NCI-H128 (cell line): ENCODE measurements at regions not wholly inside any gene's neighbourhood (a gene's known extent, or its start where the extent isn't known, plus 50 kb on each side); places are given as distances from the start of the nearest gene placed in this dataset.
"Not testable (repeated sequence)": the region's sequence is repeated elsewhere in the genome, so short reads cannot be mapped to it uniquely, and the experiment has no call there.

Source experiments
- DNase-seq: peaks from one replicate; lab custom pipeline; 2025; ENCODE audit not compliant: unreplicated experiment; lab: John Stamatoyannopoulos, UW

- DNase-seq: no peak
These were observed 661.7 kb upstream of the CITED2 start for GRCh38 chr6:140036196-140036595.

- DNase-seq: no peak
These were observed 657.7 kb upstream of the CITED2 start for GRCh38 chr6:140032189-140032588.

GRCh38 chr6:140029551-140029950 lies 655.1 kb upstream of the CITED2 start:
- no peak for DNase-seq

- no peak for DNase-seq
These were observed 652.8 kb upstream of the CITED2 start for GRCh38 chr6:140027219-140027618.

GRCh38 chr6:140026546-140026945 lies 652.1 kb upstream of the CITED2 start:
- no peak for DNase-seq

- no peak for DNase-seq
These were observed 650.7 kb upstream of the CITED2 start for GRCh38 chr6:140025171-140025570.

GRCh38 chr6:140020207-140020791 lies 645.9 kb upstream of the CITED2 start:
- DNase-seq: no peak

- DNase-seq: no peak
These were observed 644.1 kb upstream of the CITED2 start for GRCh38 chr6:140018588-140018987.

- no peak for DNase-seq
These were observed 643.0 kb upstream of the CITED2 start for GRCh38 chr6:140017470-140017869.

GRCh38 chr6:140012150-140012549 lies 637.7 kb upstream of the CITED2 start:
- no peak for DNase-seq

- DNase-seq: no peak
These were observed 637.1 kb upstream of the CITED2 start for GRCh38 chr6:140011537-140011936.

GRCh38 chr6:140009286-140009685 lies 634.8 kb upstream of the CITED2 start:
- no peak for DNase-seq

- no peak for DNase-seq
These were observed 633.1 kb upstream of the CITED2 start for GRCh38 chr6:140007525-140007924.

GRCh38 chr6:140003217-140003616 lies 628.8 kb upstream of the CITED2 start:
- DNase-seq: no peak

GRCh38 chr6:140002396-140003022 lies 628.1 kb upstream of the CITED2 start:
- DNase-seq: no peak

- no peak for DNase-seq
These were observed 627.4 kb upstream of the CITED2 start for GRCh38 chr6:140001821-140002341.

GRCh38 chr6:140001005-140001404 lies 626.6 kb upstream of the CITED2 start:
- DNase-seq: no peak

GRCh38 chr6:139999661-140000060 lies 625.2 kb upstream of the CITED2 start:
- not testable (repeated sequence) for DNase-seq

- DNase-seq: not testable (repeated sequence)
These were observed 624.0 kb upstream of the CITED2 start for GRCh38 chr6:139998478-139998877.

- DNase-seq: no peak
These were observed 621.9 kb upstream of the CITED2 start for GRCh38 chr6:139996253-139996834.

GRCh38 chr6:139994998-139995397 lies 620.5 kb upstream of the CITED2 start:
- DNase-seq: no peak

- no peak for DNase-seq
These were observed 616.5 kb upstream of the CITED2 start for GRCh38 chr6:139990856-139991465.
